ENCODE measurements at regions not wholly inside any gene's neighbourhood (a gene's known extent, or its start where the extent isn't known, plus 50 kb on each side); places are given as distances from the start of the nearest gene placed in this dataset.

DNA sequence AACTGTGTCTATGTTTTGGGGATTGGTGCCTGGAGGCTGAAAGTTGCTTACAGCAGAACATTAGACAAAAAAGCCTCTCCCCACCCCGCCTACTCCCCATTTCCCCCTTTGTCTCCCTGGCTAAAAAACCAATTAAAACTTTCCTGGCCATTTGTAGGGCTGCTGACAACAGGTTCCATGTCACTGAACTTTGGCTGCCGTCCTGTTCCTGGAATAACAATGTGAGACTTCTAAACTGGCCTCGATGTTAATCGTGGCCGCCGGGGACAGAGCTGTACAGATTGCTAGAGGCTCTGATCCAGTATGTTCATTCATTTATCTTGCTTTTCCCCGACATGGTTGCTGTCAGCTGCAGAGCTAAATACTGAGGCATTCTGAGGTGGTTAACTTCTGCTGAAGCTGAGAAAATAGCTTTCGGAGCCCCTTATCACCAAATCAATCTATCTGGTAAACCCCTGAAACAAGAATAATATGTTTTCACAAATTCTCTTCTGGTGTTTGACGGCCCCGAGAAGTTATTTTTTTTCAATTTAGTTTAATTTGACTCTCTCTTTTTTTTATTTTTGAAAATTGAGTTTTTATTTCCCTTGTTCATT is 271.6 kb downstream of the GFRA1 start:
- H3K27me3 ChIP-seq (ENCODE audit: control insufficient read depth in 3 of 3, insufficient read depth in 3 of 3, low read length in 2 of 3): no peaks in the 10 kb centered on the region
- ATAC-seq (ENCODE audit: insufficient read depth, low FRiP score): no peak
- peaks cover 0 to 2% (median 0%) of the 10 kb centered on the region in 4 donors for H3K9me3 ChIP-seq (ENCODE audit: control insufficient read depth in 4 of 4, insufficient read depth in 3 of 4, low read length in 3 of 4)
- 58 to 70% methylated on average over 10 of the region's 10 CpGs for WGBS, 2 donors
- H3K4me1 ChIP-seq (ENCODE audit: control insufficient read depth in 5 of 5, insufficient read depth in 5 of 5, low read length in 5 of 5): peaks cover 0 to 6% (median 0%) of the 10 kb centered on the region in 5 donors
- TF ChIP-seq, protein P1, sequence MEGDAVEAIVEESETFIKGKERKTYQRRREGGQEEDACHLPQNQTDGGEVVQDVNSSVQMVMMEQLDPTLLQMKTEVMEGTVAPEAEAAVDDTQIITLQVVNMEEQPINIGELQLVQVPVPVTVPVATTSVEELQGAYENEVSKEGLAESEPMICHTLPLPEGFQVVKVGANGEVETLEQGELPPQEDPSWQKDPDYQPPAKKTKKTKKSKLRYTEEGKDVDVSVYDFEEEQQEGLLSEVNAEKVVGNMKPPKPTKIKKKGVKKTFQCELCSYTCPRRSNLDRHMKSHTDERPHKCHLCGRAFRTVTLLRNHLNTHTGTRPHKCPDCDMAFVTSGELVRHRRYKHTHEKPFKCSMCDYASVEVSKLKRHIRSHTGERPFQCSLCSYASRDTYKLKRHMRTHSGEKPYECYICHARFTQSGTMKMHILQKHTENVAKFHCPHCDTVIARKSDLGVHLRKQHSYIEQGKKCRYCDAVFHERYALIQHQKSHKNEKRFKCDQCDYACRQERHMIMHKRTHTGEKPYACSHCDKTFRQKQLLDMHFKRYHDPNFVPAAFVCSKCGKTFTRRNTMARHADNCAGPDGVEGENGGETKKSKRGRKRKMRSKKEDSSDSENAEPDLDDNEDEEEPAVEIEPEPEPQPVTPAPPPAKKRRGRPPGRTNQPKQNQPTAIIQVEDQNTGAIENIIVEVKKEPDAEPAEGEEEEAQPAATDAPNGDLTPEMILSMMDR (IDR thresholded peaks at IDR 0.05; ENCODE audit: control extremely low read depth, extremely low read depth): no peak
- H3K4me3 ChIP-seq: no peak overlapping the region
- H3K36me3 ChIP-seq (ENCODE audit: control insufficient read depth in 4 of 4, insufficient read depth in 4 of 4, low read length in 4 of 4): no peaks in the 10 kb centered on the region
- H3K9ac ChIP-seq (ENCODE audit: insufficient read depth in 1 of 2, low read length in 2 of 2): no peak overlapping the region
- H3K27ac ChIP-seq (ENCODE audit: low read depth in 1 of 2, low read length in 1 of 2): no peak overlapping the region
- DNase-seq: peak; percentile 15 to 43 (median 38)

DNA sequence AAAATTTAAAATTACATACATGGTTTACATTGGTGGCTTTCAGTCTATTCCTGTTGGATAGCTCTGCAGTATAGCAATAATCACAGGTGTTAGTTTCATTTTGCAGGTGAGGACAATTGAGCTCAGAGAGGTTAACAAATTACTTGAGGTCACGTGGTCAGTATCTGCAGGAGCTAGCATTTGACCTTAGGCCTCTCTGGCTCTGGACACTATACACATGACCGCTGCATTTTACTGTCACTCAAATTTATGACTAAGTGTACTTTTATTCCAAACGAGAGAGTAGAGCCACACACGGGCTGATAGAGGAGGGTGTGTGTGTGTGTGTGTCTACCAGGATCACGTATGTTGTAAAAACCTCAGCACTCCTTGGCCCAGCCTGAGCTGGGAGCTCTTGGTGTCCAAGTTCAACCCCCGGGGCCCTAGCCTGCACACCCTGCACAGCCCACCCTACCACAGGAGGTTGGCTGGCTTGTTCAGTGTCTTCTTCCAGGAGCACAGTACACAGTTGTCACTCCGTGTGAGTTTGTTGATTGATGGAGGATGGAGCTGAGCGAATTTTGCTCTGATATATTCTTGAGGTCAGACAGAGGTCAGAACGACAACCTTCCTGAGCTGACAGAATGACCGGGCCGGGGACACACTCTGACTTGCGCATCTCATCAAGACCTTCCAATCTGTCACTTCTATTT is 272.7 kb downstream of the GFRA1 start:
- WGBS, 2 donors: 66 to 70% methylated on average over 12 of the region's 12 CpGs
- peaks cover 0 to 2% (median 0%) of the 10 kb centered on the region in 4 donors for H3K9me3 ChIP-seq (ENCODE audit: control insufficient read depth in 4 of 4, insufficient read depth in 3 of 4, low read length in 3 of 4)
- no peaks in the 10 kb centered on the region for H3K36me3 ChIP-seq (ENCODE audit: control insufficient read depth in 4 of 4, insufficient read depth in 4 of 4, low read length in 4 of 4)
- H3K27ac ChIP-seq (ENCODE audit: low read depth in 1 of 2, low read length in 1 of 2): no peak overlapping the region
- no peak overlapping the region for H3K9ac ChIP-seq (ENCODE audit: insufficient read depth in 1 of 2, low read length in 2 of 2)
- DNase-seq (no peak), ATAC-seq (ENCODE audit: insufficient read depth, low FRiP score) (no peak)
- peaks cover 0 to 6% (median 0%) of the 10 kb centered on the region in 5 donors for H3K4me1 ChIP-seq (ENCODE audit: control insufficient read depth in 5 of 5, insufficient read depth in 5 of 5, low read length in 5 of 5)
- H3K4me3 ChIP-seq: no peak overlapping the region
- TF ChIP-seq, protein P1 (IDR thresholded peaks at IDR 0.05; ENCODE audit: control extremely low read depth, extremely low read depth): no peak
- H3K27me3 ChIP-seq (ENCODE audit: control insufficient read depth in 3 of 3, insufficient read depth in 3 of 3, low read length in 2 of 3): no peaks in the 10 kb centered on the region
